HG03039 (cell line): ENCODE measurements at regions not wholly inside any gene's neighbourhood (a gene's known extent, or its start where the extent isn't known, plus 50 kb on each side); places are given as distances from the start of the nearest gene placed in this dataset.

Source experiments
- ATAC-seq: cut with Tn5 transposase; IDR thresholded peaks from one replicate; pipeline ENCODE4 v1.9.1; 2021; ENCODE audit warnings: mild to moderate bottlenecking, moderate library complexity; ENCODE audit not compliant: unreplicated experiment

GRCh38 chr1:207971331-207972219 lies 60.6 kb upstream of the CD34 start:
- ATAC-seq: no peak

- no peak for ATAC-seq
Observed at GRCh38 chr1:207970329-207971233, 59.7 kb upstream of the CD34 start.

GRCh38 chr1:207969528-207969927 lies 58.6 kb upstream of the CD34 start:
- no peak for ATAC-seq

- no peak for ATAC-seq
Observed at GRCh38 chr1:207968521-207969009, 57.6 kb upstream of the CD34 start.

GRCh38 chr1:207967703-207968102 lies 56.8 kb upstream of the CD34 start:
- no peak for ATAC-seq

- no peak for ATAC-seq
Observed at GRCh38 chr1:207966521-207966920, 55.6 kb upstream of the CD34 start.

- no peak for ATAC-seq
Observed at GRCh38 chr1:207965392-207966387, 54.8 kb upstream of the CD34 start.

GRCh38 chr1:207964195-207964966 lies 53.5 kb upstream of the CD34 start:
- ATAC-seq: no peak

- peak; percentile 75 for ATAC-seq
Observed at GRCh38 chr1:207963427-207964194, 52.7 kb upstream of the CD34 start.

- no peak for ATAC-seq
Observed at GRCh38 chr1:207962716-207963426, 51.9 kb upstream of the CD34 start.
